HEK293 (cell line): ENCODE measurements at regions not wholly inside any gene's neighbourhood (a gene's known extent, or its start where the extent isn't known, plus 50 kb on each side); places are given as distances from the start of the nearest gene placed in this dataset.

Experiments
- CTCF ChIA-PET: fragments of 350-600 bp; formaldehyde crosslinking; extraction: SDS; loops from one replicate; lab custom pipeline; 2021; ENCODE audit warnings: antibody characterized with exemption; lab: Yijun Ruan, JAX
- POLR2A ChIA-PET: fragments of 300-600 bp; formaldehyde crosslinking; extraction: SDS; loops from one replicate; lab custom pipeline; 2020; ENCODE audit warnings: antibody characterized with exemption, inconsistent platforms; lab: Yijun Ruan, JAX
- H3K27ac ChIP-seq: fragments of 200-500 bp; sonication (Bioruptor generic); 2 replicates; pipeline ENCODE4 v1.5.1; 2014; ENCODE audit warnings: low read depth, low read length, control low read depth, inconsistent platforms; ENCODE audit errors: extremely low read depth
- H3K36me3 ChIP-seq, 2 experiments: fragments of 200-500 bp in 1 of 2; sonication (Bioruptor generic) in 1 of 2; 1 replicate in 1 of 2; 2 replicates in 1 of 2; pipeline ENCODE4 v1.5.1; 2014 to 2017; ENCODE audit warnings: inconsistent platforms in 2 of 2, low read length in 2 of 2; ENCODE audit not compliant: control insufficient read depth in 2 of 2, insufficient read depth in 1 of 2
- H3K4me1 ChIP-seq: fragments of 200-500 bp; sonication (Bioruptor generic); 2 replicates; pipeline ENCODE4 v1.5.1; 2014; ENCODE audit warnings: mild to moderate bottlenecking, low read length, inconsistent platforms; ENCODE audit not compliant: control insufficient read depth, insufficient read depth
- H3K4me3 ChIP-seq: 2 replicates; pipeline ENCODE4 v1.5.1; 2011; ENCODE audit warnings: low read depth, mild to moderate bottlenecking, control low read depth, low read length, moderate library complexity
- H3K9me3 ChIP-seq: fragments of 200-500 bp; sonication (Bioruptor generic); 2 replicates; pipeline ENCODE4 v1.5.1; 2014; ENCODE audit warnings: low read depth, low read length, inconsistent platforms; ENCODE audit not compliant: control insufficient read depth, insufficient read depth
- GLIS1 ChIP-seq: fragments of 450-650 bp; formaldehyde crosslinking; IDR thresholded peaks from 2 replicates; pipeline ENCODE4 v1.5.1; 2016; ENCODE audit warnings: missing biosample characterization, missing genetic modification characterization
- SCRT2 ChIP-seq: fragments of 450-650 bp; formaldehyde crosslinking; IDR thresholded peaks from 2 replicates; pipeline ENCODE4 v1.5.1; 2016; ENCODE audit warnings: missing biosample characterization, missing genetic modification characterization
- ZBTB26 ChIP-seq: fragments of 450-650 bp; formaldehyde crosslinking; optimal IDR thresholded peaks from 2 replicates; pipeline ENCODE3; 2016; ENCODE audit warnings: missing biosample characterization, mild to moderate bottlenecking, missing genetic modification characterization
- ZNF10 ChIP-seq: fragments of 450-650 bp; formaldehyde crosslinking; IDR thresholded peaks from 2 replicates; pipeline ENCODE4 v1.5.1; 2017; ENCODE audit warnings: missing biosample characterization, missing genetic modification characterization
- ZNF155 ChIP-seq: fragments of 450-650 bp; formaldehyde crosslinking; IDR thresholded peaks from 2 replicates; pipeline ENCODE4 v1.5.1; 2016; ENCODE audit warnings: missing biosample characterization, missing genetic modification characterization
- ZNF239 ChIP-seq: fragments of 450-650 bp; formaldehyde crosslinking; IDR thresholded peaks from 2 replicates; pipeline ENCODE4 v1.5.1; 2016; ENCODE audit warnings: missing biosample characterization, missing genetic modification characterization
- ZNF768 ChIP-seq: fragments of 450-650 bp; formaldehyde crosslinking; IDR thresholded peaks from 2 replicates; pipeline ENCODE4 v1.5.1; 2018; ENCODE audit warnings: missing biosample characterization, mild to moderate bottlenecking, missing genetic modification characterization
- TF ChIP-seq, protein P1 (sequence below): fragments of 450-650 bp; formaldehyde crosslinking; IDR thresholded peaks from 2 replicates; pipeline ENCODE4 v1.5.1; 2016; ENCODE audit warnings: missing biosample characterization, missing genetic modification characterization
- TF ChIP-seq, protein P2 (sequence below): fragments of 450-650 bp; formaldehyde crosslinking; IDR thresholded peaks from 2 replicates; pipeline ENCODE4 v1.5.1; 2017; ENCODE audit warnings: missing biosample characterization, mild to moderate bottlenecking, missing genetic modification characterization, moderate library complexity
- TF ChIP-seq, protein P3 (sequence below): fragments of 450-650 bp; formaldehyde crosslinking; IDR thresholded peaks from 2 replicates; pipeline ENCODE4 v1.5.1; 2017; ENCODE audit warnings: missing biosample characterization, missing genetic modification characterization

DNA sequence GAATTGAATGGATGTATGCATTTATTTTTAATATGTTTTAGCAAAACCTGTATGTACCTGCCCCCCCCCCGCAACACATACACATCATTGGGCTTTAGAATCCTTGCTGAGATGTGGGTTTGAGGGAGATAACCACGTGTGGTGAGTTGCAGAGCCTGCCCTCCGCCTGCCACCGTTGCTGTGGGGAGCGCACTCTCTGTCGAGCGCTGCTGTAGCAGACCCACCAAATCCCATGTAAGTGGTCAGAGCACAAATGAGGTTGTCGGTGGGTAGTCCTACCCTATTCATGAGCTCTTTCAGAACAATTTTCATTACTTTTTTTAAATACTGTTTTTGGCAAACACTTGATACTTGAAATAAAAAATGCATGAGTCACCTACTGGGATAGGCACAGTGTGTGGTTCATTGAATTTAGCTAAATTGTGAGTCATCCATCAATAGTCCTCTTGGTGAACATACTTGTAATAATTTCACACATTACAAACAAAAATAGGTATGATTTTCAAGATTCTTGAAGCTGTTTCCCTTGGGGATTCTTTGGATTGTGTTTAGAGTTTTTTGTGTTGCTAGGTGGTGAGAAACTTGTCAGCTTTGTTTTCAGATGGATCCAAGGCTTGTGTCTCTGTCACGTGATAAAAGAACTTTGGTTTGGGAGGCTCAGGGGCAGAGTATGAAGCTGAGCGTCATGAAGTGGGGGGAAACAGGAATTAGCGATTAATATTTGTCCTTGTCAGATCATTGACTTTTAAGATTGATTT lies 107.6 kb downstream of the PTCSC3 start:
- TF ChIP-seq ZNF155 (tag by site-specific recombination), result no peak
- TF ChIP-seq, protein P1, sequence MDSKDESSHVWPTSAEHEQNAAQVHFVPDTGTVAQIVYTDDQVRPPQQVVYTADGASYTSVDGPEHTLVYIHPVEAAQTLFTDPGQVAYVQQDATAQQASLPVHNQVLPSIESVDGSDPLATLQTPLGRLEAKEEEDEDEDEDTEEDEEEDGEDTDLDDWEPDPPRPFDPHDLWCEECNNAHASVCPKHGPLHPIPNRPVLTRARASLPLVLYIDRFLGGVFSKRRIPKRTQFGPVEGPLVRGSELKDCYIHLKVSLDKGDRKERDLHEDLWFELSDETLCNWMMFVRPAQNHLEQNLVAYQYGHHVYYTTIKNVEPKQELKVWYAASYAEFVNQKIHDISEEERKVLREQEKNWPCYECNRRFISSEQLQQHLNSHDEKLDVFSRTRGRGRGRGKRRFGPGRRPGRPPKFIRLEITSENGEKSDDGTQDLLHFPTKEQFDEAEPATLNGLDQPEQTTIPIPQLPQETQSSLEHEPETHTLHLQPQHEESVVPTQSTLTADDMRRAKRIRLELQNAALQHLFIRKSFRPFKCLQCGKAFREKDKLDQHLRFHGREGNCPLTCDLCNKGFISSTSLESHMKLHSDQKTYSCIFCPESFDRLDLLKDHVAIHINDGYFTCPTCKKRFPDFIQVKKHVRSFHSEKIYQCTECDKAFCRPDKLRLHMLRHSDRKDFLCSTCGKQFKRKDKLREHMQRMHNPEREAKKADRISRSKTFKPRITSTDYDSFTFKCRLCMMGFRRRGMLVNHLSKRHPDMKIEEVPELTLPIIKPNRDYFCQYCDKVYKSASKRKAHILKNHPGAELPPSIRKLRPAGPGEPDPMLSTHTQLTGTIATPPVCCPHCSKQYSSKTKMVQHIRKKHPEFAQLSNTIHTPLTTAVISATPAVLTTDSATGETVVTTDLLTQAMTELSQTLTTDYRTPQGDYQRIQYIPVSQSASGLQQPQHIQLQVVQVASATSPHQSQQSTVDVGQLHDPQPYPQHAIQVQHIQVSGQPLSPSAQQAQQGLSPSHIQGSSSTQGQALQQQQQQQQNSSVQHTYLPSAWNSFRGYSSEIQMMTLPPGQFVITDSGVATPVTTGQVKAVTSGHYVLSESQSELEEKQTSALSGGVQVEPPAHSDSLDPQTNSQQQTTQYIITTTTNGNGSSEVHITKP (tag by site-specific recombination), result peak; percentile 74; the same call in 1 of the 2 replicates
- CTCF ChIA-PET, result interaction anchor here (0.6 to 5.7 kb wide), 48 partner anchors 7 to 1472 kb away, joined by 3 to 67 read pairs (median 4); no protein-coding TSS in a partner anchor
- Histone ChIP-seq H3K9me3 (no peaks in the 10 kb centered on the region), H3K4me3 (no peak overlapping the region), H3K4me1 (0 out of 2 replicates have a peak, but pooled peaks cover 3% of the 10 kb centered on the region), H3K36me3 (no peaks in the 10 kb centered on the region), H3K27ac (no peak overlapping the region)
- POLR2A ChIA-PET, result interaction anchor here (0.8 to 1.1 kb wide), 2 partner anchors 243 to 306 kb away, joined by 3 to 4 read pairs; partner anchors contain the start of gene BRMS1L

- Histone ChIP-seq H3K9me3 (no peaks in the 10 kb centered on the region), H3K4me1 (0 out of 2 replicates have a peak, but pooled peaks cover 3% of the 10 kb centered on the region), H3K4me3 (no peak overlapping the region), H3K36me3 (no peaks in the 10 kb centered on the region), H3K27ac (no peak overlapping the region)
- CTCF ChIA-PET, result interaction anchor here (0.6 to 5.1 kb wide), 12 partner anchors 8 to 1082 kb away, joined by 3 to 50 read pairs (median 10); no protein-coding TSS in a partner anchor
- POLR2A ChIA-PET, result no interaction called here
- TF ChIP-seq ZNF239 (tag by site-specific recombination) (no peak), SCRT2 (tag by site-specific recombination) (peak; percentile 51)
- TF ChIP-seq, protein P2, sequence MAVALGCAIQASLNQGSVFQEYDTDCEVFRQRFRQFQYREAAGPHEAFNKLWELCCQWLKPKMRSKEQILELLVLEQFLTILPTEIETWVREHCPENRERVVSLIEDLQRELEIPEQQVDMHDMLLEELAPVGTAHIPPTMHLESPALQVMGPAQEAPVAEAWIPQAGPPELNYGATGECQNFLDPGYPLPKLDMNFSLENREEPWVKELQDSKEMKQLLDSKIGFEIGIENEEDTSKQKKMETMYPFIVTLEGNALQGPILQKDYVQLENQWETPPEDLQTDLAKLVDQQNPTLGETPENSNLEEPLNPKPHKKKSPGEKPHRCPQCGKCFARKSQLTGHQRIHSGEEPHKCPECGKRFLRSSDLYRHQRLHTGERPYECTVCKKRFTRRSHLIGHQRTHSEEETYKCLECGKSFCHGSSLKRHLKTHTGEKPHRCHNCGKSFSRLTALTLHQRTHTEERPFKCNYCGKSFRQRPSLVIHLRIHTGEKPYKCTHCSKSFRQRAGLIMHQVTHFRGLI (tag by site-specific recombination), result peak; percentile 91
These were observed 108.9 kb downstream of the PTCSC3 start for GRCh38 chr14:36067428-36068187.

DNA sequence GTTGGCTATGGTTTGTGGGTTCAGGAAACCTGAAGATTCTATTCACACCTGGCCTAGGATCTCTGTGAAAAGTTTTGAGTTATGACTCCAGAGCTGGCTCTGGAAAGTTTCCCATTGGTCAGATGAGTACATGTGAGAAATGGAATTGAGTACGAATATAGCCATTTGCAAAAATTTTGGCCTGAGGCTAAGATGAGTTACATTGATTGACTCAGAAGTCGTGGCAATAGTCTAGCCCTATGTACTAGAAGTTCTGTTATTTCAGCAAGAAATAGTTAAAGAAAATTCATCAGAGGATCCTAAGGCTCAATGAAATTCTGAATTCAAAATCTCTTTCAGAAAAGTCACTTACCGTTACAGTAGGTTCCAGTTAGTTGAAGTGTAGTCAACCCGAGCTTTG lies 109.9 kb downstream of the PTCSC3 start:
- no peaks in the 10 kb centered on the region for H3K36me3 ChIP-seq
- CTCF ChIA-PET, result interaction anchor here (0.6 kb wide), 1 partner anchor 32 kb away, joined by 3 read pairs; no protein-coding TSS in a partner anchor

GRCh38 chr14:36065831-36066230 lies 110.7 kb downstream of the PTCSC3 start:
- TF ChIP-seq ZBTB26 (no peak), ZNF10 (tag by site-specific recombination) (no peak), ZNF768 (no peak)
- TF ChIP-seq, protein P3, sequence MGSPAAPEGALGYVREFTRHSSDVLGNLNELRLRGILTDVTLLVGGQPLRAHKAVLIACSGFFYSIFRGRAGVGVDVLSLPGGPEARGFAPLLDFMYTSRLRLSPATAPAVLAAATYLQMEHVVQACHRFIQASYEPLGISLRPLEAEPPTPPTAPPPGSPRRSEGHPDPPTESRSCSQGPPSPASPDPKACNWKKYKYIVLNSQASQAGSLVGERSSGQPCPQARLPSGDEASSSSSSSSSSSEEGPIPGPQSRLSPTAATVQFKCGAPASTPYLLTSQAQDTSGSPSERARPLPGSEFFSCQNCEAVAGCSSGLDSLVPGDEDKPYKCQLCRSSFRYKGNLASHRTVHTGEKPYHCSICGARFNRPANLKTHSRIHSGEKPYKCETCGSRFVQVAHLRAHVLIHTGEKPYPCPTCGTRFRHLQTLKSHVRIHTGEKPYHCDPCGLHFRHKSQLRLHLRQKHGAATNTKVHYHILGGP (tag by site-specific recombination), result no peak
- ChIA-PET POLR2A (no interaction called here), CTCF (interaction anchor here (0.6 kb wide), 1 partner anchor 627 kb away, joined by 3 read pairs; no protein-coding TSS in a partner anchor)
- no peak overlapping the region for H3K27ac ChIP-seq
- H3K4me3 ChIP-seq, result no peak overlapping the region
- 0 out of 2 replicates have a peak, but pooled peaks cover 3% of the 10 kb centered on the region for H3K4me1 ChIP-seq
- no peaks in the 10 kb centered on the region for H3K9me3 ChIP-seq
- no peaks in the 10 kb centered on the region for H3K36me3 ChIP-seq

More for the DNA sequence above, 109.9 kb downstream of the PTCSC3 start:
- Histone ChIP-seq H3K4me3 (no peak overlapping the region), H3K27ac (no peak overlapping the region), H3K9me3 (no peaks in the 10 kb centered on the region), H3K4me1 (0 out of 2 replicates have a peak, but pooled peaks cover 3% of the 10 kb centered on the region)
- POLR2A ChIA-PET, result no interaction called here
- TF ChIP-seq GLIS1, result no peak
